Activated B cell treated with CpG ODN at 0.5 μM for 24 hours (primary cell): ENCODE measurements at regions not wholly inside any gene's neighbourhood (a gene's known extent, or its start where the extent isn't known, plus 50 kb on each side); places are given as distances from the start of the nearest gene placed in this dataset.

ENCODE experiments used
- ATAC-seq: fragments of 200-7000 bp; cut with Tn5 transposase; one replicate; pipeline ENCODE4 v1.10.0; 2021; ENCODE audit warnings: low read depth, mild to moderate bottlenecking, moderate library complexity
- CTCF ChIA-PET: fragments of 350-600 bp; sonication (Branson Sonifier 250); formaldehyde crosslinking; loops from one replicate; lab custom pipeline; 2021; ENCODE audit warnings: antibody characterized with exemption; lab: Charles Lee
- POLR2A ChIA-PET: fragments of 350-600 bp; sonication (Branson Sonifier 250); formaldehyde crosslinking; loops from one replicate; lab custom pipeline; 2021; ENCODE audit warnings: antibody characterized with exemption; lab: Charles Lee
- DNase-seq: peaks from one replicate; pipeline ENCODE4 v3.0.0; 2022
- H3K27ac Mint-ChIP-seq: one replicate; pipeline ENCODE4 v1.8.0; 2020; ENCODE audit warnings: mixed read lengths
- H3K27me3 Mint-ChIP-seq: one replicate; pipeline ENCODE4 v1.8.0; 2021; ENCODE audit warnings: mixed read lengths
- H3K36me3 Mint-ChIP-seq: one replicate; pipeline ENCODE4 v1.8.0; 2021; ENCODE audit warnings: low read depth, mixed read lengths
- H3K4me1 Mint-ChIP-seq: one replicate; pipeline ENCODE4 v1.8.0; 2021; ENCODE audit warnings: mixed read lengths
- H3K4me3 Mint-ChIP-seq: one replicate; pipeline ENCODE4 v1.8.0; 2020; ENCODE audit warnings: mild to moderate bottlenecking, mixed read lengths
- H3K9me3 Mint-ChIP-seq: one replicate; pipeline ENCODE4 v1.8.0; 2020; ENCODE audit warnings: mixed read lengths
- intact Hi-C: fragments of 100-400 bp; cut with micrococcal nuclease; formaldehyde crosslinking; loops from one replicate; pipeline ENCODE4 v1.15.1; 2024
- TF ChIP-seq, protein P1 (sequence below): fragments of 200-600 bp; IDR thresholded peaks from one replicate; pipeline ENCODE4 v1.8.0; 2022; ENCODE audit warnings: antibody characterized with exemption, mild to moderate bottlenecking

GRCh38 chr3:180161770-180162169, 125.0 kb upstream of the PEX5L start:
- intact Hi-C loops, result no loop called here
- TF ChIP-seq, protein P1, sequence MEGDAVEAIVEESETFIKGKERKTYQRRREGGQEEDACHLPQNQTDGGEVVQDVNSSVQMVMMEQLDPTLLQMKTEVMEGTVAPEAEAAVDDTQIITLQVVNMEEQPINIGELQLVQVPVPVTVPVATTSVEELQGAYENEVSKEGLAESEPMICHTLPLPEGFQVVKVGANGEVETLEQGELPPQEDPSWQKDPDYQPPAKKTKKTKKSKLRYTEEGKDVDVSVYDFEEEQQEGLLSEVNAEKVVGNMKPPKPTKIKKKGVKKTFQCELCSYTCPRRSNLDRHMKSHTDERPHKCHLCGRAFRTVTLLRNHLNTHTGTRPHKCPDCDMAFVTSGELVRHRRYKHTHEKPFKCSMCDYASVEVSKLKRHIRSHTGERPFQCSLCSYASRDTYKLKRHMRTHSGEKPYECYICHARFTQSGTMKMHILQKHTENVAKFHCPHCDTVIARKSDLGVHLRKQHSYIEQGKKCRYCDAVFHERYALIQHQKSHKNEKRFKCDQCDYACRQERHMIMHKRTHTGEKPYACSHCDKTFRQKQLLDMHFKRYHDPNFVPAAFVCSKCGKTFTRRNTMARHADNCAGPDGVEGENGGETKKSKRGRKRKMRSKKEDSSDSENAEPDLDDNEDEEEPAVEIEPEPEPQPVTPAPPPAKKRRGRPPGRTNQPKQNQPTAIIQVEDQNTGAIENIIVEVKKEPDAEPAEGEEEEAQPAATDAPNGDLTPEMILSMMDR, result no peak
- Mint-ChIP-seq H3K4me1 (no peaks in the 10 kb centered on the region), H3K27me3 (no peaks in the 10 kb centered on the region), H3K36me3 (no peaks in the 10 kb centered on the region), H3K4me3 (no peak overlapping the region), H3K9me3 (peaks cover 14% of the 10 kb centered on the region), H3K27ac (no peak overlapping the region)
- no peak for DNase-seq
- ATAC-seq, result no peak
- POLR2A ChIA-PET, result no interaction called here
- CTCF ChIA-PET, result no interaction called here

DNA sequence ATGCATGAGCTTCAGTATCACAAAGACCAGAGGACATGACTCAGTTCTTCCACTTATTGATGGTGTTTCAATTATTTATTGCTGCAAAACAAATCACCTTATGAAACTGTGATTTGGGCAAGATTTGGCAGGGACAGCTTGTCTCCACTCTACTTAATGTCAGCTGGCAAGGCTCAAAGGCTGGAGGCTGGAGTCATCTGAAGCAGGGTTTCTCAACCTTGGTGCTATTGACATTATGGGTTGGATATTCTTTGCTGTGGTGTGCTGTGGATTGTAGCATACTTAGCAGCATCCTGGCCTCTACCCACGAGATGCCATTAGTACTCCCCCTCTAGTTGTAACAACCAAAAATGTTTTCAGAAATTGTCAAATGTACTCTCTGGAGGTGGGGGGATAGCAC, 138.8 kb upstream of the PEX5L start:
- no peaks in the 10 kb centered on the region for H3K27me3 Mint-ChIP-seq
- intact Hi-C loops, result no loop called here
- no peak overlapping the region for H3K4me3 Mint-ChIP-seq
- POLR2A ChIA-PET, result no interaction called here
- peaks cover 4% of the 10 kb centered on the region for H3K9me3 Mint-ChIP-seq
- TF ChIP-seq, protein P1, result no peak
- ATAC-seq (no peak), DNase-seq (no peak)
- CTCF ChIA-PET, result no interaction called here
- no peak overlapping the region for H3K27ac Mint-ChIP-seq
- no peaks in the 10 kb centered on the region for H3K4me1 Mint-ChIP-seq
- H3K36me3 Mint-ChIP-seq, result no peaks in the 10 kb centered on the region

- POLR2A ChIA-PET, result no interaction called here
- no peak for DNase-seq
- no peak for ATAC-seq
- Mint-ChIP-seq H3K4me3 (no peak overlapping the region), H3K4me1 (no peaks in the 10 kb centered on the region), H3K27ac (no peak overlapping the region), H3K27me3 (no peaks in the 10 kb centered on the region), H3K9me3 (peaks cover 4% of the 10 kb centered on the region), H3K36me3 (no peaks in the 10 kb centered on the region)
- TF ChIP-seq, protein P1, result no peak
- CTCF ChIA-PET, result no interaction called here
- intact Hi-C loops, result no loop called here
These were observed 139.3 kb upstream of the PEX5L start for GRCh38 chr3:180176059-180176458.

- no peaks in the 10 kb centered on the region for H3K36me3 Mint-ChIP-seq
These were observed 140.5 kb upstream of the PEX5L start for GRCh38 chr3:180177255-180177654.

DNA sequence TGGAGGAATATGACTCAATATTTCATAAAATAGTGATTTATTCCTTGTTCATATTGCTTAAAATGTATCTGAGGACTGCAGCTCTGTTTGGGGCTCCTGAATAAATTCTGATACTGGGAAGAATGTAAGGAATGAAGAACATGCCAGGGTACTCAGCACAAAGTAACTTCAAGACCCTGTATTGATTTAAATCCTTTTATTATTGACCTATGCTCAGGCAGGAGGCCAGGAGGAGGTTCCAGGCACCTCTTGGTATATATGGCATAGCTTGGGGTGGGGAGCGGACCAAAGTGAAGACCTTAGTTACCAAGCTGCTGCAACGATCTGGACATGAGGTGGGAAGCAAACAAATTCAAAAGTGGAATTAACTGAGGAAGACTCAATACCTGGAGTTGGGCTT, 142.8 kb upstream of the PEX5L start:
- POLR2A ChIA-PET, result no interaction called here
- Mint-ChIP-seq H3K9me3 (no peaks in the 10 kb centered on the region), H3K27me3 (no peaks in the 10 kb centered on the region), H3K4me1 (no peaks in the 10 kb centered on the region), H3K27ac (no peak overlapping the region), H3K36me3 (no peaks in the 10 kb centered on the region), H3K4me3 (no peak overlapping the region)
- intact Hi-C loops, result no loop called here
- CTCF ChIA-PET, result no interaction called here
- DNase-seq (no peak), ATAC-seq (no peak)
- TF ChIP-seq, protein P1, result no peak

More at GRCh38 chr3:180177255-180177654, 140.5 kb upstream of the PEX5L start:
- Mint-ChIP-seq H3K9me3 (peaks cover 4% of the 10 kb centered on the region), H3K4me1 (no peaks in the 10 kb centered on the region), H3K4me3 (no peak overlapping the region), H3K27ac (no peak overlapping the region), H3K27me3 (no peaks in the 10 kb centered on the region)
- POLR2A ChIA-PET, result no interaction called here
- intact Hi-C loops, result no loop called here
- ATAC-seq, result no peak
- DNase-seq, result no peak
- CTCF ChIA-PET, result no interaction called here
- TF ChIP-seq, protein P1, result no peak
